Subcutaneous abdominal adipose tissue (tissue), 5 donors: ENCODE measurements at regions not wholly inside any gene's neighbourhood (a gene's known extent, or its start where the extent isn't known, plus 50 kb on each side); places are given as distances from the start of the nearest gene placed in this dataset.

ENCODE experiments used
- H3K27ac ChIP-seq: one replicate; pipeline ENCODE4 v1.7.0; 2013; ENCODE audit warnings: low read depth, mild to moderate bottlenecking, inconsistent platforms, low read length, moderate library complexity
- H3K27me3 ChIP-seq, 5 donors: one replicate each; pipeline ENCODE4 v1.7.0; 2013; ENCODE audit warnings: low read length in 5 of 5, inconsistent platforms in 1 of 5; ENCODE audit not compliant: control insufficient read depth in 5 of 5, insufficient read depth in 4 of 5
- H3K36me3 ChIP-seq, 5 donors: one replicate each; pipeline ENCODE4 v1.7.0; 2013; ENCODE audit warnings: low read length in 5 of 5; ENCODE audit not compliant: control insufficient read depth in 5 of 5, insufficient read depth in 5 of 5
- H3K4me1 ChIP-seq, 5 donors: one replicate each; pipeline ENCODE4 v1.7.0; 2013; ENCODE audit warnings: low read length in 5 of 5, mild to moderate bottlenecking in 3 of 5, moderate library complexity in 1 of 5; ENCODE audit not compliant: control insufficient read depth in 5 of 5, insufficient read depth in 5 of 5
- H3K4me3 ChIP-seq, 5 donors: one replicate each; pipeline ENCODE4 v1.7.0; 2013; ENCODE audit warnings: low read length in 5 of 5, low read depth in 1 of 5
- H3K9ac ChIP-seq, 5 donors: one replicate each; pipeline ENCODE4 v1.7.0; 2013; ENCODE audit warnings: low read length in 5 of 5, mild to moderate bottlenecking in 4 of 5, moderate library complexity in 3 of 5
- H3K9me3 ChIP-seq, 5 donors: one replicate each; pipeline ENCODE4 v1.7.0; 2013; ENCODE audit warnings: low read length in 5 of 5; ENCODE audit not compliant: control insufficient read depth in 5 of 5
- donor health status: healthy.
- donor health status: healthy.
- donor health status: healthy.
- donor health status: healthy.
- donor health status: healthy.

GRCh38 chr6:98635191-98635590 is 199.2 kb upstream of the POU3F2 start:
- Histone ChIP-seq H3K36me3 (no peaks in the 10 kb centered on the region), H3K27me3 (no peaks in the 10 kb centered on the region), H3K4me1 (no peaks in the 10 kb centered on the region), H3K9me3 (no peaks in the 10 kb centered on the region), H3K27ac (no peak overlapping the region), H3K4me3 (no peak overlapping the region), H3K9ac (no peak overlapping the region)

- Histone ChIP-seq H3K9me3 (no peaks in the 10 kb centered on the region), H3K4me1 (no peaks in the 10 kb centered on the region), H3K9ac (no peak overlapping the region), H3K4me3 (no peak overlapping the region), H3K27me3 (no peaks in the 10 kb centered on the region), H3K36me3 (no peaks in the 10 kb centered on the region), H3K27ac (no peak overlapping the region)
Measured at GRCh38 chr6:98636941-98637340, 197.4 kb upstream of the POU3F2 start.

GRCh38 chr6:98639089-98639635 is 195.2 kb upstream of the POU3F2 start:
- no peaks in the 10 kb centered on the region for H3K27me3 ChIP-seq
- no peaks in the 10 kb centered on the region for H3K36me3 ChIP-seq
- H3K27ac ChIP-seq = no peak overlapping the region
- no peaks in the 10 kb centered on the region for H3K4me1 ChIP-seq
- H3K4me3 ChIP-seq = no peak overlapping the region
- H3K9me3 ChIP-seq = no peaks in the 10 kb centered on the region
- H3K9ac ChIP-seq = no peak overlapping the region

GRCh38 chr6:98640366-98640765 is 194.0 kb upstream of the POU3F2 start:
- Histone ChIP-seq H3K27me3 (no peaks in the 10 kb centered on the region), H3K27ac (no peak overlapping the region), H3K4me3 (no peak overlapping the region), H3K4me1 (no peaks in the 10 kb centered on the region), H3K36me3 (no peaks in the 10 kb centered on the region), H3K9ac (no peak overlapping the region), H3K9me3 (no peaks in the 10 kb centered on the region)

GRCh38 chr6:98641949-98642719 is 192.2 kb upstream of the POU3F2 start:
- H3K9me3 ChIP-seq = no peaks in the 10 kb centered on the region
- H3K4me3 ChIP-seq = no peak overlapping the region
- peaks cover 0 to 2% (median 0%) of the 10 kb centered on the region in 5 donors for H3K27me3 ChIP-seq
- no peak overlapping the region for H3K9ac ChIP-seq
- H3K36me3 ChIP-seq = no peaks in the 10 kb centered on the region
- H3K27ac ChIP-seq = no peak overlapping the region
- H3K4me1 ChIP-seq = no peaks in the 10 kb centered on the region

GRCh38 chr6:98644063-98644462 is 190.3 kb upstream of the POU3F2 start:
- H3K36me3 ChIP-seq = no peaks in the 10 kb centered on the region
- H3K9me3 ChIP-seq = no peaks in the 10 kb centered on the region
- H3K27ac ChIP-seq = no peak overlapping the region
- no peak overlapping the region for H3K9ac ChIP-seq
- H3K4me1 ChIP-seq = no peaks in the 10 kb centered on the region
- peaks cover 0 to 2% (median 0%) of the 10 kb centered on the region in 5 donors for H3K27me3 ChIP-seq
- no peak overlapping the region for H3K4me3 ChIP-seq

- Histone ChIP-seq H3K36me3 (no peaks in the 10 kb centered on the region), H3K9ac (no peak overlapping the region), H3K9me3 (no peaks in the 10 kb centered on the region), H3K27me3 (peaks cover 0 to 2% (median 0%) of the 10 kb centered on the region in 5 donors), H3K4me1 (no peaks in the 10 kb centered on the region), H3K27ac (no peak overlapping the region), H3K4me3 (no peak overlapping the region)
Measured at GRCh38 chr6:98648211-98648914, 186.0 kb upstream of the POU3F2 start.

GRCh38 chr6:98650941-98651340 is 183.4 kb upstream of the POU3F2 start:
- peaks cover 0 to 3% (median 0%) of the 10 kb centered on the region in 5 donors for H3K9me3 ChIP-seq
- peaks cover 0 to 2% (median 0%) of the 10 kb centered on the region in 5 donors for H3K27me3 ChIP-seq
- H3K27ac ChIP-seq = no peak overlapping the region
- H3K9ac ChIP-seq = no peak overlapping the region
- H3K4me1 ChIP-seq = no peaks in the 10 kb centered on the region
- H3K36me3 ChIP-seq = no peaks in the 10 kb centered on the region
- H3K4me3 ChIP-seq = no peak overlapping the region

- Histone ChIP-seq H3K4me3 (no peak overlapping the region), H3K4me1 (no peaks in the 10 kb centered on the region), H3K36me3 (no peaks in the 10 kb centered on the region), H3K27ac (no peak overlapping the region), H3K9ac (no peak overlapping the region), H3K9me3 (peaks cover 0 to 3% (median 0%) of the 10 kb centered on the region in 5 donors), H3K27me3 (no peaks in the 10 kb centered on the region)
Measured at GRCh38 chr6:98653179-98653578, 181.2 kb upstream of the POU3F2 start.

GRCh38 chr6:98657764-98658163 is 176.6 kb upstream of the POU3F2 start:
- Histone ChIP-seq H3K36me3 (no peaks in the 10 kb centered on the region), H3K4me3 (no peak overlapping the region), H3K9me3 (peaks cover 0 to 3% (median 0%) of the 10 kb centered on the region in 5 donors), H3K27me3 (no peaks in the 10 kb centered on the region), H3K4me1 (no peaks in the 10 kb centered on the region), H3K9ac (no peak overlapping the region), H3K27ac (no peak overlapping the region)
